Femur (tissue), 1 donor: ENCODE measurements at regions not wholly inside any gene's neighbourhood (a gene's known extent, or its start where the extent isn't known, plus 50 kb on each side); places are given as distances from the start of the nearest gene placed in this dataset.

ENCODE experiments used
- DNase-seq: peaks from one replicate; pipeline ENCODE4 v3.0.0-alpha.2; 2017

DNA sequence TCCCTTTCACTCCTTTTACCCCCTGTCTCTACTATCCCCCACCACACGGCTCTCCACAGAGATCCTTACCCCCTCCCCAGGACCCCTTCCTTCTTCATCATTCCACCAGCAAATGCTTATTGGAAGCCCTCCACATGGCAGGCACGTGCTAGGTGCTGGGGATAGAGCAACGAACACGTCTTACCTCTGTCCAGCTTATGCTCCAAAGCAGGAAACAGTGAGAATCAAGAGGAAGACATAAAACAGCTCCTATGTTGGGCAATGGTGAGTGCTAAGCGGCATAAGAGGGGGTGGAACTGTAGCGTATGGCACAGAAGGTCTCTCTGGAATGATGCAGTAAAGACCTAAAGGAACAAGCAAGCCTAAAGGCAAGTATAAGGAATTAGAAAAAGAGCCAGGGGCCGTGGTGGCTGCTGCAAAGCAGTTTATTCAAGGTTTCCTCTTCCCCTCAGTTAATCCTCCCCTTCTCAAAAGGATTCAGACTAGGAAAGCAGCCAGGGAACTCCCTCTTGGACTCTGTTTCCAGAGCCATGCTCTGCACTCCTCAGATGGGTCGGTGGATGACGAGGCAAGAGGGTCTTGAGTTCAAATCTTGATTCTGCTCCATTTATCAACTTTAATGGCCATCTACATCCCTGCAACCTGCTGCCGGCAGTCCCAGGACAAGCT is 289.4 kb downstream of the FOXO1 start:
- no peak for DNase-seq

- DNase-seq = no peak
Observed at GRCh38 chr13:40377783-40378182, 288.7 kb downstream of the FOXO1 start.

GRCh38 chr13:40379196-40379595 is 287.2 kb downstream of the FOXO1 start:
- no peak for DNase-seq

DNA sequence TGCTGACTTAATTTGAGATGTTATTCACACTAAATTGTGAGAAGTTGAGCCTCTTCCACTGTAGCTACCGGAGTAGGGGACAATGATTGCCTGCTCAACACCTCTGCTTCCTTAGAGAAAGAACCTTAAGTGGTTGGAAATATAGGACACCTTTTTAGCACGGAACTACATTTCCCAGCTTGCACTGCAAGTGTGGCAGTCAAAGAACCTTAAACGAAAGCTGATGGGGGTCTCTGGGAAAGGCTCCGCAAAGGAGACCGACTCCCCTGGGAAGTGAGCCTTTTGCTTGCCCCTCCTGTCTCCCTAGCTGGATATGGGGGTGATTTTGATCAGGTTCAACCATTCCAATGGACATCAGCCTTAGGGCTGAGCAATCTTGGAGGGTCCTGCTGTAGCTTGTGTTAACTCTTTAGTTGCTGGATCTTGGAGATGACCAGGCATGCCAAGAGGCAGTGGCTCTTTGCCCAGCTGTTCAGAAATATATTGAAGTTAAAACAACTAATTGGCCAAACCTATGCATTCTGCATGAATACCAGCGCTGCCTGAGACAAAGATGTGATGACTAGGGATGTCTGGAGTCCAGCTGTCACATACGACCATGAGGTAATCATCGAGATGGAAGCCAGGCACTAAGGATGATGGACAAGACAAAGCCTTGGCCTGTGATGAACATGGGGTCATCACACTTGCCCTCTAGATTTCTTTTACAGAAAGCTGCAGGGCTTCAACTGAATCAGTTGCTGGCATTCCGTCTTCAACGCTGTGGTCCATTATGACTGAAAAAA is 286.5 kb downstream of the FOXO1 start:
- no peak for DNase-seq

DNA sequence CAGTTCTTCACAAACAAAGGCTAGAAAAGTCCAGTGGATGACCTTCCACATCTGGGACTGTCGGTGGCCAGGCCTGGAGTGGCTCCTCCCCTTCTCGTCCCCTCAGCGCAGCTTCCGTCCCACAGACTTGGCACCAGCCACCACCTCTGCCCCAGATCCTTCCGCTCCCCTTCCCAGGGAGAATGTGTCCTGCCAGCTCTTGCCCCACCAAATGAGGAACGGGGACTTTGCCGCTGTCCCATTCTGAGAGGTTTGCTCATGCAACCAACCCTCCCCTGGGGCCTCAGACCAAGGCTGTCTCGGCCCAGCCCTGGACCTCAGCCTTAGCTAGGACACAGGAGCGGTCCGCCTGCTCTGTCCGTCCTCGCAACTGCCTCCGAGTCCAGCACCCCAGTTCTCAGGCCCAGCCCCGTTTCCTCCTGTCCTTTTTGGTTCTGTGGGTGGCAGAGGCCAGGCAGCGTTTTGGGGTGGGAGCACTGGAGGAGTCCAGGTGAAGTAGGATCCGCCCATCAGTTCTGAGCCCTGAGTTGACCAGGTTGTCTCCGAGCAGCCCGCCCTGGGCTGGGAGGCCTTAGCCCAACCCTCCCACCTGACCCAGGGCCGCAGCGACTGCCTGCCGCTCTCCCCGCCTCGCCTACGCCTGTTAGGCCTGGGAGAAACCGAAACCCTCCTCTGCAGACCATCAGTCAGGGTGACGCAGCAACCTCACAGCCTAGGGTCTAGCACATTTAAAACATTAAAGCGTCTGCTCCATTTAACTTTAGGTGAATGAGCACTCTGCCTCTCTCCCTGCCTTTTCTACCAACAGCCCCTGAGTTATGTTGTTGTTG is 284.3 kb downstream of the FOXO1 start:
- DNase-seq = no peak

DNA sequence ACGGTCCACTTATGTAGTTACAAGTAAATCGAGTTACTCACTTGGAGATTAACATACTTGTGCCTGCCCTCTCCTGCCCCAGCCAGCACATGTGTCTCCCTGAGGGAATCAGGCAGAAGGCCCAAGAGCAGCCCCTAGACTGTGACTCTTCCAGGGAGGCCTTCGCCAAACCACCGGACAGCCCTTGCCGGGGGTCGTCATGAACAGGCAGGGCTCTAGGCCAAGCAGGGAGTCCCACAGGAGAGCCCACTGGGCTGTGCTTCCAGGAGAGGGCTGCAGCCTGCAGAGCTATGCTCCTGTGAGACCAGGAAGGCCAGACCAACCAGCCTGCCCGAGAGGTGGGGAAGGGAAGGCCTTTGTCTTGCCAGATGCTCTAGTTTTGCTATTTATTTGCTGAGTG is 283.3 kb downstream of the FOXO1 start:
- no peak for DNase-seq

GRCh38 chr13:40383885-40384284 is 282.6 kb downstream of the FOXO1 start:
- DNase-seq = no peak

GRCh38 chr13:40384976-40385857 is 281.2 kb downstream of the FOXO1 start:
- DNase-seq = no peak

GRCh38 chr13:40385858-40386180 is 280.6 kb downstream of the FOXO1 start:
- DNase-seq = no peak

DNA sequence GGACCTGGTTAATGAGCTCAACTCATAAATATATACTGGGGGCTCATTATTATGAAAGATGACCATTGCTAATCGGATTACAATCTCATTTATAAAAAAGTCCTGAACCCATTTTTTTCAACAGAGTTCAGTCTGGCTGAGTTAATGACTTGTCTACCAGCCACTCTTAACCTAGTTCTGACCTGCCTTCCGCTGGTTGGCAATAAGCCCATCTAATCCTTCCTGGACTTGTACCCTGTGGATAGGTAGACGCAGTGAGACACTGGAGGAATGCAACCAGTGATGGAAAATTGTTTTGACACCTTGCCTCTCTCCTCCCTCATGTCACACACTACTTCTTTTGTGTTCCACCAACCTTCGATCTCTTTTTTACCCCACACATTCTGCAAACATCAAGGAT is 279.9 kb downstream of the FOXO1 start:
- no peak for DNase-seq

DNA sequence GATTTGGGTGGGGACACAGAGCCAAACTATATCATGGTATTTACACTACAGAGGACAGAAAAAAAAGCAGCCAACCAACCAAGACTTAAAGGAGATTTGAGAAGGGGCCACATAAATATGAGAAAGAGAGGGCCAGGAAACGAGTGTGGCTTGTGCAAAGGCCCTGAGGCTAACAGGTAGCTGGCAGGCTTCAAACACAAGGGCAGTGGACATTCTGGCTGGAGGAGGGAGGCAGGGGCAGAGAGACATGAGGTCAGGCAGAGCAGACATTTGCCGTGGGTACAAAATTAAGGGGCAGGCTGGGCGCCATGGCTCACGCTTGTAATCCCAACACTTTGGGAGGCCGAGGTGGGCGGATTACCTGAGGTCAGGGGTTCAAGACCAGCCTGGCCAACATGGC is 278.7 kb downstream of the FOXO1 start:
- DNase-seq = no peak

DNA sequence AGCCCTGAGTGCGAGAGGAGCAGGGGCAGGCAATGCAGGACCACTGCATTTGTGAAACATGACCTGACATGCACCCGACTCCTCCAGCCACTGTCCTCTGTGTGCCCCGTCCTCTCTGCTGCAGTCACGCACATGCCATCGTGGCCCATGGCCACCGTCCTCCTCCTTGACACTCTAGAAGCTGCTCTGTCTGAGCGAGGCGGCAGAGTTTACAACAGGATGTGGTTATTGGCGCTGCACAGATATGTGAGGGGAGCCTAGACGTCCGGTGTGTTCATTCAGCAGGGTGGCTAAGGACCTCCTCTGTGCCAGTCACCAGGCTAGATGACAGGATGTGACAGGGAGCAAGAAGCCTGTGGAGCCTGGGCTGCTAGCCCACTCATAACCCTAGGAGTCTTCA is 277.8 kb downstream of the FOXO1 start:
- peak; percentile 47 for DNase-seq

- DNase-seq = no peak
Observed at GRCh38 chr13:40389081-40389641, 277.3 kb downstream of the FOXO1 start.

DNA sequence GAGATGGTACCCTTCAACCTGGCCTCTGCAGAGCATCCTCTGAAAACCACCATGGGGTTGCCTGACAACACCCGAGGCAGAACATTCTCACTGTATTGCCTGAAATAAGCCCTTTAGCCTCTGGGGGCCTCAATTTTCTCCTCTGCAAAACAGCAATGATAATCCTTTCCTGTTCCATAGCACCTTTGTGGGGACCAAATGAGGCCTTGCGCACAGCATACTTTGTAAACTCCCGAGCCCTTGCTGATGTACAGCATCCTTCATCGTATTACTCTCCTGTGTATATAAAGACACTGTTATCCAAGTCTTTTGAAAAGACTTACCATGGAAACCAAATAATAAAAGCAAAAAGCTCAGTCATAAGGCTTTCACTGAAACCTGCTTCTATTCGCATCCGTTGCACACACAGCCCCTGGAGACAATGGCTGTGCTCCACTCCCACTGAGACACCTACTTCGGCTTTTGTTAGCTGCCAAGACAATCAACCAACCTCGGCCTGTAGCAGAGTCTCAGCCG is 276.0 kb downstream of the FOXO1 start:
- DNase-seq = no peak

DNA sequence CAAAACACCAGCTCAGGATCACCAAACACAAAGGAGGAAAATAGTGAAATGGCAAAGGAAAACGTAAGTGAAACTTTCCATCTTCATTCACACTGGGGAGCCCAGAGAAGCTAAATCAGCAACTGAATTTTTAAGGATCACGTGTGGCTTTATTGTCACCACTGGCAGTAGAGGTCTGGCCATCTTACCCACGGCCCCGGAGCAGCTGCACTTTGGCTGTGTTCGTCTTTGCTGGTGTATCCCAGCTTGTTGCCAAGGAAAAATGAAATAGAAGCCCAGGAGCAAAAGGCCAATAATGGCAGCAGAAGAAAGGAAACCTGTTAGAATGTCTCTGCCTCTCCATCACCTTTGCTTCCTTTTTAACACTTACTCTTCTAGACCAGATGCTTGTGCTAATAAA is 274.7 kb downstream of the FOXO1 start:
- DNase-seq = no peak

- no peak for DNase-seq
Observed at GRCh38 chr13:40394304-40394985, 272.0 kb downstream of the FOXO1 start.

DNA sequence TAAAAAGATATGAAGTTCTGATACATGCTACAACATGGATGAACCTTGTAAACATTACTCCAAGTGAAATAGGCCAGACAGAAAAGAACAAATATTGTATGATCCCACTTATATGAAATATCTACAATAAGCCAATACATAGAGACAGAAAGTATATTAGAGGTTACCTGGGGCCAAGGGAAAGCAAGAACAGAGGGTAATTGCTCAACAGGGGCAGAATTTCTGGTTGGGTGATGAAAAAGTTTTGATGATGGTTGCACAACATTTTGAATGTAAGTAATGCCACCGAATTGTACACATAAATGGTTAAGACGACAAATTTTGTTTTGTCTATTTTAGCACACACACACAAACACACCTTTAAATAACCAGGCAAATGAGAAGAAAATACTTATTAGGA is 268.4 kb downstream of the FOXO1 start:
- no peak for DNase-seq

DNA sequence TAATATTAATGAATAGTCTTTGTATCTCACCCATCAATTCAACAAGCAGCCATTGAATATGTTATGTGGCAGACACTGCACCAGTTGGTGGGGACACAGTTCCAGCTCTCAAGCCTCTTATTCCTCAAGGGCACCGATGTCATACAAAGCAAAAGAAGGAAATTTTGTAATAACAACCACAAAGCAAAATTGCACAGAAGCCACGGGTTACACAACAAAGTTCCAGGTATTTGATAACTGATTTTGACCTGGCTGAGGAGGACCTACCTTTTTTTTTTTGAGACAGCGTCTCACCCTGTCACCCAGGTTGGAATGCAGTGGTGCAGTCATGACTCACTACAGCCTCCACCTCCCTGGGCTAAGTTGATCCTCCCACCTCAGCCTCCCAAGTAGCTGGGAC is 266.7 kb downstream of the FOXO1 start:
- no peak for DNase-seq

DNA sequence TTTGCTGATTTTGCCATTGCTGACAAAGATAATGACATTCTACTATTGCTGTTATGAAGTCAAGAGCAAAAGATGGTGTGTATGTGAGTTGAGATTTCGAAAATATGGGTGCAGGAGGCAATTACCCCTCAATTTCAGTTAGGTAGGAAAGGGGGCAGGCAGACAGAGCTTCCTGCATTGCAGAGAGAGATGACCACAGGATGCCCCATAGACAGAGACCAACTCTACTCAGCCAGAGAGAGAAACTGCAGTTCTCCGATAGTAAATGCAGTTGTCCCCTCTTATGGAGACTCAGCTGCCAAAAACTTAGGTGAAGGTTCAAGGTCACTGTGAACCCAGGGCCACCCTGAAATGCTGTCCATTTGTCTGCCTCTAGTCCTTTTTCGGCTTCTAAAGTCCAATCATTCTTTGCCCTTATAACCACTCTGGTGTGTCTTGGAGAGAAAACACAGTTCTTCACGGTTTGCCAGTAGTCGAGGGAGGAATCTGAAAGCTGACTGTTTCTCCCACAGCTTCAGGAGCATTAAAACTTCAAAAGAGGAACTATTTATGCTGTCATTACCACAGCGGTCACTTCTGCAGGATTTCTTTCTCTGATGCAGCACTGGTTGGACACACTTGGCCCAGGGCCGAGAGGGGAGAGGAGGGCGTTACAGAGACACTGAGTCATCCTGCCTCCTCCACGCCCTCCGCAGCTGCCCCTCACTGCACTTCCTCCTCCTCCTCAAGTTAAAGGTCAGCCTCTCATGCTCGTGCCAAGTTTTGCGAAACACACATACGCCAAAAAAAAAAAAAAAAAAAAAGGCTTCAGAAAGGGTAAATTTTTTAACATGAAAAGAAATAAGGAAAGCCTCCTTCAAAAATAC is 264.3 kb downstream of the FOXO1 start:
- peak; percentile 94 for DNase-seq

DNA sequence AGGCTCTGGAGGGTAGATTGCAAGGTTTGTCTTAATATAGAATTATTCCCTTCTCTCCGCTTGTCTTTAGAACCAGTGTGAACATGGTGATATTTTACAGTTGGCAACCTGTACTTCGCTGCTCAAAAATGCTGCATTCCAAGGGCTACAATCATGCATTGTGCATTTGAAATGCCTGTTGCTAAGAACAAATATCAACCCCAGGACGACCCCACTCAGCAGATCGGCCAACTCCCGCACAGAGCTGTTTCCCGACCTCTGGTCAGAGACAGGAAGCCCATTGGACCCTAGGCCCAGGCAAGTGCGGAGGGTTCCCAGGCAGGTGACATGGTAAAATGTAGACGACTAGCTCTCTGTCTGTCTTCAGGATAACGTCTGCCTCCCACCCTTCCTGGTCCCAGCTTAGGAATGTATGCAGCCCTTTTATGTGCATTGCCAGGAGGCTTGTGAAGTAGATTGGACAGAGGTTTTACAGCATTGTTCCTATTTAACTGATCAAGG is 263.5 kb downstream of the FOXO1 start:
- DNase-seq = peak; percentile 45
